ENCODE measurements at regions not wholly inside any gene's neighbourhood (a gene's known extent, or its start where the extent isn't known, plus 50 kb on each side); places are given as distances from the start of the nearest gene placed in this dataset.
A peak's percentile ranks its signal among the peaks of the same experiment; 100 is the strongest.

GRCh38 chr20:62547364-62547763 lies 71.6 kb upstream of the GATA5 start (continued):
- peak; percentile 33; the same call in 1 of the 2 replicates for TF ChIP-seq ZNF574 (CRISPR knock-in tag; IDR thresholded peaks at IDR 0.05)
- no peak for TF ChIP-seq ZNF468 (CRISPR knock-in tag; IDR thresholded peaks at IDR 0.05)
- TF ChIP-seq MBD4 (IDR thresholded peaks at IDR 0.05; ENCODE audit: borderline replicate concordance, low read length), result no peak
- no peak for TF ChIP-seq ZNF354B (CRISPR knock-in tag; IDR thresholded peaks at IDR 0.05)
- TF ChIP-seq ZFX (CRISPR knock-in tag; IDR thresholded peaks at IDR 0.05; ENCODE audit: low read depth), result peak; percentile 45; the same call in 1 of the 2 replicates
- no peak for TF ChIP-seq DNMT3B (CRISPR knock-in tag; conservative IDR thresholded peaks at IDR 0.05)
- TF ChIP-seq ATF7 (IDR thresholded peaks at IDR 0.05), result no peak
- no peak for TF ChIP-seq ATF7 (CRISPR knock-in tag; IDR thresholded peaks at IDR 0.05)
- no peak for TF ChIP-seq REPIN1 (CRISPR knock-in tag; IDR thresholded peaks at IDR 0.05; ENCODE audit: borderline replicate concordance, low read depth)
- no peak for TF ChIP-seq ZNF619 (CRISPR knock-in tag; IDR thresholded peaks at IDR 0.05)
- TF ChIP-seq ZNF598 (CRISPR knock-in tag; IDR thresholded peaks at IDR 0.05; ENCODE audit: borderline replicate concordance), result no peak
- no peak for TF ChIP-seq PHF5A (CRISPR knock-in tag; IDR thresholded peaks at IDR 0.05; ENCODE audit: low read depth, unreplicated experiment)
- 0 out of 2 replicates have a peak, but pooled peaks have one; percentile 36 for TF ChIP-seq SPEN (CRISPR knock-in tag; IDR thresholded peaks at IDR 0.05; ENCODE audit: low read depth)
- no peak for TF ChIP-seq ZNF292 (CRISPR knock-in tag; IDR thresholded peaks at IDR 0.05; ENCODE audit: borderline replicate concordance, low read depth)
- TF ChIP-seq ZNF10 (CRISPR knock-in tag; IDR thresholded peaks at IDR 0.05; ENCODE audit: borderline replicate concordance, low read depth), result 0 out of 2 replicates have a peak, but pooled peaks have one; percentile 21
- TF ChIP-seq ZNF614 (CRISPR knock-in tag; IDR thresholded peaks at IDR 0.05; ENCODE audit: borderline replicate concordance), result no peak
- no peak for TF ChIP-seq SMYD3 (CRISPR knock-in tag; IDR thresholded peaks at IDR 0.05)
- no peak for TF ChIP-seq ZNF430 (CRISPR knock-in tag; IDR thresholded peaks at IDR 0.05)
- no peak for TF ChIP-seq MAFF (IDR thresholded peaks at IDR 0.05; ENCODE audit: low read depth, low read length)
- no peak for TF ChIP-seq ZSCAN25 (CRISPR knock-in tag; IDR thresholded peaks at IDR 0.05)
- no peak for TF ChIP-seq HNF1B (CRISPR knock-in tag; IDR thresholded peaks at IDR 0.05)
- no peak for TF ChIP-seq SNAPC4 (CRISPR knock-in tag; IDR thresholded peaks at IDR 0.05)
- 0 out of 2 replicates have a peak, but pooled peaks have one; percentile 44 for TF ChIP-seq EZH2 (conservative IDR thresholded peaks at IDR 0.05; ENCODE audit: low read depth, low read length)

Data from HepG2 (cell line).